ENCODE measurements at regions not wholly inside any gene's neighbourhood (a gene's known extent, or its start where the extent isn't known, plus 50 kb on each side); places are given as distances from the start of the nearest gene placed in this dataset.

DNA sequence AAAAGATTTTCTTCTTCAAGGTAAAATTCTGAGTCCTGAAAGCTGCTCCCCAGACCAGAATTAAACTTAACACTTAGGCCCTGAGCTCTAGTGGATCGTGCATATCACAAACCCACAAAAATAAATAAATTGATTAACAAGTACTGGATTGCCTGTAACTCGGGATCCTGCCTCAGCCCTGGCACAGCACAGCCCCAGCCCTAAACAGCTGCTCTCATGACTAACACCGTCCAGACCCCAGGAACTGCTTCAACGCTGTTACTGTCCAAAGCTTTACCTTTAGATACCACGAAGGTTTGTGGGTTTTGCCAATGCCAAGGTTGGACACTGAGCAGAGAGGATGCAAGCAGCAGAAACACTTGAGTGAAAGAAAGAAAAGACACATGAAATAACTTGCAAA is 172.5 kb downstream of the COPRS start:
- TF ChIP-seq, protein P1, sequence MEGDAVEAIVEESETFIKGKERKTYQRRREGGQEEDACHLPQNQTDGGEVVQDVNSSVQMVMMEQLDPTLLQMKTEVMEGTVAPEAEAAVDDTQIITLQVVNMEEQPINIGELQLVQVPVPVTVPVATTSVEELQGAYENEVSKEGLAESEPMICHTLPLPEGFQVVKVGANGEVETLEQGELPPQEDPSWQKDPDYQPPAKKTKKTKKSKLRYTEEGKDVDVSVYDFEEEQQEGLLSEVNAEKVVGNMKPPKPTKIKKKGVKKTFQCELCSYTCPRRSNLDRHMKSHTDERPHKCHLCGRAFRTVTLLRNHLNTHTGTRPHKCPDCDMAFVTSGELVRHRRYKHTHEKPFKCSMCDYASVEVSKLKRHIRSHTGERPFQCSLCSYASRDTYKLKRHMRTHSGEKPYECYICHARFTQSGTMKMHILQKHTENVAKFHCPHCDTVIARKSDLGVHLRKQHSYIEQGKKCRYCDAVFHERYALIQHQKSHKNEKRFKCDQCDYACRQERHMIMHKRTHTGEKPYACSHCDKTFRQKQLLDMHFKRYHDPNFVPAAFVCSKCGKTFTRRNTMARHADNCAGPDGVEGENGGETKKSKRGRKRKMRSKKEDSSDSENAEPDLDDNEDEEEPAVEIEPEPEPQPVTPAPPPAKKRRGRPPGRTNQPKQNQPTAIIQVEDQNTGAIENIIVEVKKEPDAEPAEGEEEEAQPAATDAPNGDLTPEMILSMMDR (conservative IDR thresholded peaks at IDR 0.05; ENCODE audit: low read length), result no peak
- TF ChIP-seq EZH2phosphoT487 (IDR thresholded peaks at IDR 0.05; ENCODE audit: borderline replicate concordance), result no peak

All from Loucy (cell line).